Endometrium (tissue), 2 donors: ENCODE measurements at regions not wholly inside any gene's neighbourhood (a gene's known extent, or its start where the extent isn't known, plus 50 kb on each side); places are given as distances from the start of the nearest gene placed in this dataset.

Experiments used
- FAIRE-seq: peaks from 2 replicates; lab custom pipeline; 2012; peaks lifted over from hg19 to GRCh38; lab: Jason Lieb, UNC
- donor health status: control.
- donor health status: control.

GRCh38 chr1:99163671-99164070, 100.6 kb upstream of the PLPPR4 start:
- no peak for FAIRE-seq

GRCh38 chr1:99170516-99170915, 93.8 kb upstream of the PLPPR4 start:
- no peak for FAIRE-seq

GRCh38 chr1:99171184-99171813, 93.0 kb upstream of the PLPPR4 start:
- FAIRE-seq, result no peak

GRCh38 chr1:99173282-99173681, 91.0 kb upstream of the PLPPR4 start:
- no peak for FAIRE-seq

GRCh38 chr1:99173900-99174299, 90.4 kb upstream of the PLPPR4 start:
- FAIRE-seq, result no peak

GRCh38 chr1:99176753-99177152, 87.5 kb upstream of the PLPPR4 start:
- no peak for FAIRE-seq

- FAIRE-seq, result peak; percentile 15
These were observed 86.8 kb upstream of the PLPPR4 start for GRCh38 chr1:99177465-99177864.

- FAIRE-seq, result peak; percentile 93
These were observed 83.9 kb upstream of the PLPPR4 start for GRCh38 chr1:99180343-99180808.

GRCh38 chr1:99180915-99181314, 83.4 kb upstream of the PLPPR4 start:
- peak; percentile 29 for FAIRE-seq

GRCh38 chr1:99181892-99182291, 82.4 kb upstream of the PLPPR4 start:
- no peak for FAIRE-seq

GRCh38 chr1:99185196-99185595, 79.1 kb upstream of the PLPPR4 start:
- no peak for FAIRE-seq

- FAIRE-seq, result no peak
These were observed 70.9 kb upstream of the PLPPR4 start for GRCh38 chr1:99193431-99193830.

- no peak for FAIRE-seq
These were observed 65.9 kb upstream of the PLPPR4 start for GRCh38 chr1:99198393-99198792.

- FAIRE-seq, result no peak
These were observed 57.1 kb upstream of the PLPPR4 start for GRCh38 chr1:99207216-99207615.
